HCT116 (cell line): ENCODE measurements at regions not wholly inside any gene's neighbourhood (a gene's known extent, or its start where the extent isn't known, plus 50 kb on each side); places are given as distances from the start of the nearest gene placed in this dataset.

Experiments used
- ATAC-seq: fragments of 200-7000 bp; cut with Tn5 transposase; 2 replicates; pipeline ENCODE4 v1.9.1; 2020; ENCODE audit warnings: mild to moderate bottlenecking, moderate library complexity
- BruUV-seq: library from RNA; stranded (reverse); fragments of 400-500 nt; replicated peaks from 2 replicates; lab custom pipeline; 2021; lab: Mats Ljungman, UMichigan
- CTCF ChIA-PET: fragments of 300-600 bp; sonication (Branson Sonifier 250); formaldehyde crosslinking; loops from one replicate; lab custom pipeline; 2021; ENCODE audit warnings: antibody characterized with exemption; lab: Charles Lee
- POLR2A ChIA-PET: fragments of 300-600, 350-600 bp; sonication (Branson Sonifier 250); formaldehyde crosslinking; loops from one replicate; lab custom pipeline; 2021; ENCODE audit warnings: antibody characterized with exemption; lab: Charles Lee
- RAD21 ChIA-PET, 2 experiments: fragments of 300-600 bp; sonication (Branson Sonifier 250); formaldehyde crosslinking; loops; one replicate each; lab custom pipeline; 2023; ENCODE audit warnings: low total read pairs in 2 of 2; ENCODE audit not compliant: uncharacterized antibody in 2 of 2, unreplicated experiment in 2 of 2, low non-redundant PET in 1 of 2; lab: Charles Lee
- DNase-seq: peaks from one replicate; pipeline ENCODE4 v3.0.0-alpha.2; 2010; ENCODE audit warnings: low read depth, low spot score
- H2AFZ ChIP-seq: fragments of 200-600 bp; shearing (Covaris generic), sonication (generic); 2 replicates; pipeline ENCODE4 v1.6.1; 2017; ENCODE audit warnings: low read depth, mixed run types, mixed read lengths, antibody characterized with exemption, low read length; ENCODE audit not compliant: poor library complexity, severe bottlenecking
- H3K27ac ChIP-seq: 2 replicates; pipeline ENCODE4 v1.5.1; 2012; ENCODE audit warnings: low read depth, low read length
- H3K27me3 ChIP-seq: fragments of 200-600 bp; sonication (generic); 2 replicates; pipeline ENCODE4 v1.6.1; 2016; ENCODE audit warnings: mixed run types, low read length, mixed read lengths; ENCODE audit not compliant: insufficient read depth
- H3K36me3 ChIP-seq, 2 experiments: fragments of 200-500 bp in 1 of 2; fragments of 200-600 bp in 1 of 2; sonication (Bioruptor generic) in 1 of 2; sonication (generic) in 1 of 2; 2 replicates each; pipeline versions ENCODE4 v1.5.1 to v1.6.1; 2014 to 2016; ENCODE audit warnings: low read length in 2 of 2, inconsistent platforms in 1 of 2, mixed read lengths in 1 of 2, mixed run types in 1 of 2; ENCODE audit not compliant: insufficient read depth in 2 of 2, control insufficient read depth in 1 of 2
- H3K4me1 ChIP-seq, 2 experiments: fragments of 200-600 bp in 1 of 2; sonication (generic) in 1 of 2; 2 replicates each; pipeline versions ENCODE4 v1.5.1 to v1.6.1; 2012 to 2017; ENCODE audit warnings: low read length in 2 of 2, inconsistent platforms in 1 of 2, mild to moderate bottlenecking in 1 of 2, mixed read lengths in 1 of 2, mixed run types in 1 of 2, moderate library complexity in 1 of 2; ENCODE audit not compliant: insufficient read depth in 2 of 2, control insufficient read depth in 1 of 2
- H3K4me2 ChIP-seq: fragments of 200-600 bp; sonication (generic); 2 replicates; pipeline ENCODE4 v1.6.1; 2017; ENCODE audit warnings: mixed run types, low read length, mixed read lengths
- H3K4me3 ChIP-seq, 2 experiments: fragments of 200-600 bp in 1 of 2; sonication (generic) in 1 of 2; replicated peaks in 1 of 2; 2 replicates each; pipeline ENCODE4 v1.5.1; 2011 to 2016; ENCODE audit warnings: low read length in 2 of 2, control low read depth in 1 of 2, low read depth in 1 of 2, mild to moderate bottlenecking in 1 of 2, mixed read lengths in 1 of 2, mixed run types in 1 of 2
- H3K79me2 ChIP-seq: fragments of 200-600 bp; sonication (generic); 2 replicates; pipeline ENCODE4 v1.6.1; 2017; ENCODE audit warnings: mild to moderate bottlenecking, mixed run types, low read length, moderate library complexity, mixed read lengths; ENCODE audit not compliant: insufficient read depth
- H3K9ac ChIP-seq: fragments of 200-600 bp; sonication (generic); 2 replicates; pipeline ENCODE4 v1.6.1; 2016; ENCODE audit warnings: low read length, mixed read lengths
- H3K9me2 ChIP-seq: fragments of 200-600 bp; sonication (generic), shearing (Covaris generic); 2 replicates; pipeline ENCODE4 v1.6.1; 2017; ENCODE audit warnings: mixed run types, mild to moderate bottlenecking, moderate library complexity; ENCODE audit not compliant: insufficient read depth
- H3K9me3 ChIP-seq, 2 experiments: fragments of 200-500 bp in 1 of 2; fragments of 200-600 bp in 1 of 2; sonication (Bioruptor generic) in 1 of 2; sonication (generic) in 1 of 2; 2 replicates each; pipeline ENCODE4 v1.6.1; 2014 to 2017; ENCODE audit warnings: low read length in 2 of 2, mixed read lengths in 2 of 2, inconsistent platforms in 1 of 2, low read depth in 1 of 2, mild to moderate bottlenecking in 1 of 2, mixed run types in 1 of 2, moderate library complexity in 1 of 2; ENCODE audit not compliant: control insufficient read depth in 1 of 2, insufficient read depth in 1 of 2
- H4K20me1 ChIP-seq: fragments of 200-600 bp; sonication (generic), shearing (Covaris generic); 2 replicates; pipeline ENCODE4 v1.6.1; 2017; ENCODE audit warnings: mixed run types, mild to moderate bottlenecking, moderate library complexity; ENCODE audit not compliant: insufficient read depth
- CBX3 ChIP-seq: IDR thresholded peaks from 2 replicates; pipeline ENCODE4 v1.6.1; 2012; ENCODE audit warnings: low read depth
- CEBPB ChIP-seq: IDR thresholded peaks from 2 replicates; pipeline ENCODE4 v1.6.1; 2012; ENCODE audit warnings: low read depth
- ELF1 ChIP-seq: IDR thresholded peaks from 2 replicates; pipeline ENCODE4 v1.6.1; 2012; ENCODE audit warnings: low read depth, borderline replicate concordance
- EZH2phosphoT487 ChIP-seq: fragments of 200-600 bp; IDR thresholded peaks from 2 replicates; pipeline ENCODE4 v1.6.1; 2018; ENCODE audit warnings: antibody characterized with exemption, borderline replicate concordance
- JUND ChIP-seq: IDR thresholded peaks from 2 replicates; pipeline ENCODE4 v1.6.1; 2012
- REST ChIP-seq: IDR thresholded peaks from 2 replicates; pipeline ENCODE4 v1.6.1; 2012; ENCODE audit warnings: low read depth
- SIN3A ChIP-seq: IDR thresholded peaks from 2 replicates; pipeline ENCODE4 v1.6.1; 2012; ENCODE audit warnings: low read depth
- intact Hi-C: fragments of 100-400 bp; cut with micrococcal nuclease; formaldehyde crosslinking; loops from 2 replicates; pipeline ENCODE4 v1.10.0; 2022

- H3K9me2 ChIP-seq = no peaks in the 10 kb centered on the region
- RAD21 ChIA-PET = no interaction called here
- CTCF ChIA-PET = no interaction called here
- POLR2A ChIA-PET = no interaction called here
- no peaks in the 10 kb centered on the region for H3K36me3 ChIP-seq
- H4K20me1 ChIP-seq = no peaks in the 10 kb centered on the region
- H2AFZ ChIP-seq = no peak overlapping the region
- intact Hi-C loops = no loop called here
- no peak for DNase-seq
- BruUV-seq = no TSS peak
- TF ChIP-seq JUND (no peak), ELF1 (no peak), EZH2phosphoT487 (no peak), REST (no peak), SIN3A (no peak), CBX3 (no peak), CEBPB (no peak)
- TF ChIP-seq, all 23 proteins: peak for 0
- no peak overlapping the region for H3K27ac ChIP-seq
- H3K4me2 ChIP-seq = no peak overlapping the region
- no peak overlapping the region for H3K9ac ChIP-seq
- H3K79me2 ChIP-seq = no peaks in the 10 kb centered on the region
- no peaks in the 10 kb centered on the region for H3K27me3 ChIP-seq
- no peak for ATAC-seq
- H3K9me3 ChIP-seq = no peaks in the 10 kb centered on the region
- no peak overlapping the region for H3K4me3 ChIP-seq
- no peaks in the 10 kb centered on the region for H3K4me1 ChIP-seq
Observed at GRCh38 chr7:124162667-124163066, 129.8 kb upstream of the TMEM229A start.
